HL-60 (cell line): ENCODE measurements at regions not wholly inside any gene's neighbourhood (a gene's known extent, or its start where the extent isn't known, plus 50 kb on each side); places are given as distances from the start of the nearest gene placed in this dataset.

Source experiments
- DNase-seq, 2 experiments: peaks; one replicate each; pipeline ENCODE4 v3.0.0-alpha.2; 2010 to 2020; ENCODE audit warnings: low read depth in 1 of 2, low spot score in 1 of 2
- H3K27ac ChIP-seq: fragments of 250-450 bp; sonication (Bioruptor Pico); replicated peaks from 2 replicates; pipeline ENCODE4 v1.5.1; 2020; ENCODE audit warnings: mild to moderate bottlenecking, moderate library complexity
- H3K27me3 ChIP-seq: fragments of 250-450 bp; sonication (Bioruptor Pico); 2 replicates; pipeline ENCODE4 v1.5.1; 2021; ENCODE audit warnings: mild to moderate bottlenecking, moderate library complexity; ENCODE audit not compliant: insufficient read depth, poor library complexity, severe bottlenecking
- H3K4me3 ChIP-seq: replicated peaks from 2 replicates; pipeline ENCODE4 v1.5.1; 2011; ENCODE audit warnings: mild to moderate bottlenecking, control low read depth, low read length; ENCODE audit not compliant: insufficient read depth
- CTCF ChIP-seq: IDR thresholded peaks from one replicate; pipeline ENCODE4 v1.5.1; 2011; ENCODE audit warnings: low read length, control low read depth, inconsistent platforms; ENCODE audit not compliant: insufficient read depth
- GABPA ChIP-seq: IDR thresholded peaks from 2 replicates; pipeline ENCODE4 v1.6.1; 2012; ENCODE audit warnings: low read depth
- POLR2AphosphoS5 ChIP-seq: IDR thresholded peaks from 2 replicates; pipeline ENCODE4 v1.6.1; 2012; ENCODE audit warnings: low read depth
- REST ChIP-seq: IDR thresholded peaks from 2 replicates; pipeline ENCODE4 v1.6.1; 2012; ENCODE audit warnings: low read depth; ENCODE audit not compliant: insufficient replicate concordance
- SPI1 ChIP-seq: IDR thresholded peaks from 2 replicates; pipeline ENCODE4 v1.6.1; 2012; ENCODE audit warnings: low read depth, mild to moderate bottlenecking, borderline replicate concordance

- TF ChIP-seq REST (no peak), CTCF (no peak), GABPA (no peak), SPI1 (no peak)
- no peak for DNase-seq
- Histone ChIP-seq H3K27ac (no peak overlapping the region), H3K4me3 (no peak overlapping the region), H3K27me3 (no peaks in the 10 kb centered on the region)
Measured at GRCh38 chr1:188867614-188868013, 1610.0 kb downstream of the BRINP3 start.

GRCh38 chr1:188871164-188871563 lies 1606.5 kb downstream of the BRINP3 start:
- TF ChIP-seq SPI1 (no peak), CTCF (no peak), REST (no peak), GABPA (no peak), POLR2AphosphoS5 (no peak)
- no peak for DNase-seq
- Histone ChIP-seq H3K27me3 (no peaks in the 10 kb centered on the region), H3K4me3 (no peak overlapping the region), H3K27ac (no peak overlapping the region)

- no peak overlapping the region for H3K27ac ChIP-seq
- DNase-seq = no peak
- TF ChIP-seq SPI1 = no peak
- TF ChIP-seq REST = no peak
- no peak for TF ChIP-seq CTCF
- no peak for TF ChIP-seq GABPA
- no peak for TF ChIP-seq POLR2AphosphoS5
- no peak overlapping the region for H3K4me3 ChIP-seq
- no peaks in the 10 kb centered on the region for H3K27me3 ChIP-seq
Measured at GRCh38 chr1:188872376-188872775, 1605.3 kb downstream of the BRINP3 start.
